HUDEP-2 (cell line): ENCODE measurements at regions not wholly inside any gene's neighbourhood (a gene's known extent, or its start where the extent isn't known, plus 50 kb on each side); places are given as distances from the start of the nearest gene placed in this dataset.

Experiments used
- DNase-seq, 76 experiments: peaks; one replicate each; lab custom pipeline; 2025; ENCODE audit not compliant: unreplicated experiment in 76 of 76; lab: John Stamatoyannopoulos, UW

DNA sequence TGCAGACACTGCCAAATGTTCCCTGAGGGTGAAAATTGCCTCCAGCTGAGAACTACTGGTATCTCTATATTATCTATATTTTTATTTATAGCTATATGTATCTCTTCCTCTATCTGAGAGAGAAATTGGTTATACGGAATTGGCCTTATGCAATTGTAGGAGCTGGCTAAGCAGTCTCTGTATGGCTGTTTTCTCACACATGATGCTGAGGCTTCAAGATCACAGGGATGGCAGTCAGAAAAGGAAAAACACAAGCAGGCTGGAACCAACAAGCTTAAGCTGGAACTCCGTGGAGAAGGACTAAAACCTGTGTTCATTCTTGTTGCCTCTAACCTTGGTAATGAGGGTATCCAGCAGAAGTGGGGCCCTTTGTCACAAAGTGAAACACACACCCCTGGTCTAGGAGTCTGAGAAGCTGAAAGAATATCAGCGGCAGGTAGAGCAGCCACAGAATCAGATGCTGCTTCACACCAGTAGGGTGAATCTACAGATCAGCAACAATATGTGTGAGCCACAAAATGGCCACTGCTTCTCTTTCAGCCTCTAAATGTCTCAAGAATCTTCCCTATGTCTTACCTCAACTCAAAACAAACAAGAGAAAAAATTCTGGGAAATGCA is 166.5 kb upstream of the PPP1R2C start:
- no peak for DNase-seq

DNA sequence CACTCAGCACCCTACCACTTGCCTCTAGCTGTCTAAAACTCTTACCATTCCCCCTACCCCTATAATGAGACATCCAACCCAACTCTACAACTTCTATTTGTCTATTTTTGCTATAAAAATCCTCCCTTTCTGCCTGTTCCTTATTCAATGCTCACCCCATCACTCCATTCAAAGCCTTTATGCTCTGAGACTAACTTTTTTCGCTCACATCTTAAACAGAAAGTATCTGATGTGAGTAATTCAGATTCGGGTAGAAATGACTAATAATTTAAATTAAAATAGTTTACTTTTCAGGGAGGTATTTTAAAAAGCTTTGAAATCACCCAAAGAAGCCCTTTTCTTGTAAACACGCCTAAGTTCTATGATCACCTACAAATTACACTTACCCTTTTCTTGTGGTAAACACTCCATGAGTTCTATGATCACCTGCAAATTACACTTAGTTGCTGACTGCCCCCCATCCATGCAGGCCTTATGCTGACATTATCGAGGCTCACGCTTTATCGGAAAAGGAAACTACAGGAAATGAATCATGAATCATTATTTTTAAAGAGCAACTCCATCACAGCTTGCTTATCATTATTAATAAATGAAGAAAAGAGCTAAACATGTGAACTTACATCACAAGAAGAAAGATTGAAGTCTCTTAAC is 168.7 kb upstream of the PPP1R2C start:
- DNase-seq, result no peak

DNA sequence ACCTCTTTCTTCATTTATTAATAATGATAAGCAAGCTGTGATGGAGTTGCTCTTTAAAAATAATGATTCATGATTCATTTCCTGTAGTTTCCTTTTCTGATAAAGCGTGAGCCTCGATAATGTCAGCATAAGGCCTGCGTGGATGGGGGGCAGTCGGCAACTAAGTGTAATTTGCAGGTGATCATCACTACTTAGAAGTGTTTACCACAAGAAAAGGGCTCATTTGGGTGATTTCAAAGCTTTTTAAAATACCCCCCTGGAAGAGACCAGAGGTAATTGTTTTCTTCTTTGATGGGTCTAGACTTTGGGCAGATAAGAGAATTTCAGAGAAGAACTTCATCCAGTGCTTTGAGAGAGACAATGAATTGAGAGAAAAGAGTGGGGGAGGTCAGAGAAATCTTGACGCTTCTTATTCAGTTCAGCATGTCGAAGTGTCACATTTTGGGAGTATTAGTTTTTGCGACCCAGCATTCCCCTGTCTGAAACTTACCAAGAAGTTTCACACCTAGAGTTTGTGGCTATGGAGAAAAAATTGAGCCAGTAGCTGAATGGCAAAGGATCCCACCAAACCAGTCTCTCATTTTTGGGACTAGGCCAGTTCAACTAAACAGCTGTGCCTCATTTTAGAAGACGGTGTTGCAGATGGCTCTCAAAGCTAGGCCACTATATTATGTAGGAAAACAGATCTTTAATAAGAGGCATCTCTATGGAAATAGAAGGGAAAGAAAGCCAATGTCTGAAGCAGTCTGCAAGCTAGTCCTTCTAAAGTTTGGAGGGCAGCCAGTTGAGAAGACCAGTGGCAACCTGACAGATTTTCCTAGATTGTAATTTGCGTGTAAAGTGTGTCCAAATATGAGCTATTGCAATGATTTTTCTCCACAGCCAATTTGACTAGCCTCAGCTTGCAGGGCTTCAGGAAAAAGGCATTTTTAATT is 171.0 kb upstream of the PPP1R2C start:
- DNase-seq, result no peak

DNA sequence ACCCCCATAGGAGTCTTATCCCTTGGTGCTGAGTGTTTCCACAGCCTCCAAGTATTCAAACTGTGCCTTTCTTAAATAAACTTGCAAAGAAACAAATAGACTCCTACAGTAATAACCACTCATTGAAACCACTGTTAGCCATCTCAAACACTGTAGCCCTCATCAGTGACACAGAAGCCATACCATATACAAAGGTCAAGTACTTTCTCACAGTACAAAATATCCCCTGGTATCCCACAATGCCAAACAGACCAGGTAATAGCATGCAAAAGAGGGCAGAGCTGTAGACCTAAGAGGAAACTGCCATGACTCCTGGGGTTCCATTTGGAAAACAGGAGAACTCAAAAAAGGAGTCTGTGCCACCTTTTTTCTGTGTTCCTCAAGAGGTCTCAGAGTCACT is 173.8 kb upstream of the PPP1R2C start:
- no peak for DNase-seq

DNA sequence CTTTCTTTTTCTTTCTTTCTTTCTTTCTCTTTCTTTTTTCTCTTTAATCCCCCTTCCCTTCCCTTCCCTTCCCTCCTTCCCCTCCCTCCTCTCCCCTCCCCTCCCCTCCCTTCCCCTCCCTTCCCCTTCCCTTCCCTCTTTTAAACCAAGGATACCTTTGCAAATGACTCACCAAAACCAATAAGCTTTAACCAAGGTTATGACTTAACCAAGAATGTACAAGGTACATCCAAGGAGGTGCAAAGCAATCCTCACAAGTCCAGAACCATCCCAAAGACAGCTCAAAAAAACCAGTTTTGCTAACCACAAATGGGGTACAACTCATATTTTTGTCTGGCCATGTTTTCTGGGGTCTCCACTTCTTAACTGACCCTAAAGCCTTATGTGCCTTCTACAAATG is 174.7 kb upstream of the PPP1R2C start:
- no peak for DNase-seq

DNA sequence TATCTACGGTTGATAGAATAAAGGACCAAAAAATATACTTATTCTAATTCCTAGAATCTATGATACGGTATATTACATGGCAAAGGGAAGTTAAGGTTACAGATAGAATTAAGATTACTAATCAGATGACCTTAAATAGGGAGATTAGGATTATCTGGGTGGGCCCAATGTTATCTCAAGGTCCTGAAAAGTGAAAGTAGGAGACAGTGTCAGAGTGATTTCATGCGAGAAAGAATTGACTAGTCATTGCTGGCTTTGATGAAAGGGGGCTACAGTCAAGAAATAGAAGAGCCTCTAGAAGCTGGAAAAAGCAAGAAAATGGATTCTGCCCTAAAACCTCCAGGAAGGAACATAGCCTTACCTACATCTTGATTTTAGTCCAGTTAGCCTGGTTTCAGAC is 176.9 kb upstream of the PPP1R2C start:
- DNase-seq, result no peak

DNA sequence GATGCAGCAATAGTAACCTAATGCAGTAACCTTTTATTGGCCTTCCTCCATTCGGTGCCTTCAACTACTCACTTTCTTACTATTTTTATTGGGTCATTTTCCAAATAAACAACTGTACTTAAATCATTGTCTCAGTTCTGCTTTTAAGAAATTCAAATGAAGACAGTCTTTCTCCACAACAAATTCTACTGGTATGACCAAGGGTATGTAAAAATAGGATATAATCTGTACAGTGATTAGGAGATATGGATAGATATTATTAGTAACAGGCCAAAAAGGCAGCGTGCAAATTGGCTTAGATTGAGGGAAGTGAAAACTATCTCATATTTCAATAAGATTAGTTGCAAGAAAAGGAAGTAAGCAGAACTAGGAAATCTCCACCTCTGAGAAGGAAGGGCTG is 177.4 kb upstream of the PPP1R2C start:
- DNase-seq, result no peak

DNA sequence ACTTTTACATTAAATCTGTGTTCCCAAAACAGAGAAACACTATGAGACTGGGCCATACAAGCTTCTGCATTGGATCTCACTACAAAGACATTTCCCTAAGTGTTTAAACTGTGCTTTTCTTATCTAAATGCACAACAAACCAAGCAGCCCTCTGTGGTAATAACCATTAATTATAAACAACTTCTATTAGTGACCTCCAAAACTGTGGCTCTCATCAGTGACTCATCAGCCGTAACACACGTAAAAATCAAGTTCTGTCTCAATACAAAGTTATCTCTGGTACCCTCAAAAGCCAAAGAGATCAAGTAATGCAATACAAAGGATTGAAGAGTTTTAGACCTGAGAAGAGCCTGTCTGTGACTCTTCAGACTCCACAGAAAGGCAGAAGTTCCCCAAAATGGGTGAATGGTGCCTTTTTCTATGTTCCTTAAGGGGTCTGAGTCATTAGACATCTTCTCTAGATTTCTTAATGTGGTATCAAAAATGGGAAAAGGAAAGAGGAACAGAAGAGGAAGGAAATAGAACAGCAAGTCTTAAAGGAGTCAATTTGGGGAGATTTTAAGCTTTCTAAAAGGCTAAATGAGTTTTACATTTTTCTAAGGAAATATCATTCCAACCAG is 189.8 kb upstream of the PPP1R2C start:
- DNase-seq, result no peak

DNA sequence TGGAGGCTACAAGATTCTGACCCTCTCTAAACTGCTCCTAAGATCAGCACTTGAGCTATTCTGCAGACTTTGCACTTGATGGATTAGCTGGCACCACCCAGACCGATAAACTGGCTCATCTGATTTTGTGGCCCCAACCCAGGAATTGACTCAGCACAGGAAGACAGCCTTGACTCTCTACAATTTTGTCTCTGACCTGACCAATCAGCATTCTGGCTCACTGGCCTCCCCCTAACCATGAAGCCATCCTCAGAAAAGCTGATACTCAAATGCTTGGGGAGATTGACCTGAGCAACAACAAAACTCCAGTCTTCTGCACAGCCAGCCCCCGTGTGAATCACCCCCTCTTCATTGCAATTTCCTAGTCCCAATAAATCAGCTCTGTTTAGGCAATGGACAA is 195.4 kb upstream of the PPP1R2C start:
- peak in 19 of 76 experiments; percentile 0 to 45 (median 5) for DNase-seq

DNA sequence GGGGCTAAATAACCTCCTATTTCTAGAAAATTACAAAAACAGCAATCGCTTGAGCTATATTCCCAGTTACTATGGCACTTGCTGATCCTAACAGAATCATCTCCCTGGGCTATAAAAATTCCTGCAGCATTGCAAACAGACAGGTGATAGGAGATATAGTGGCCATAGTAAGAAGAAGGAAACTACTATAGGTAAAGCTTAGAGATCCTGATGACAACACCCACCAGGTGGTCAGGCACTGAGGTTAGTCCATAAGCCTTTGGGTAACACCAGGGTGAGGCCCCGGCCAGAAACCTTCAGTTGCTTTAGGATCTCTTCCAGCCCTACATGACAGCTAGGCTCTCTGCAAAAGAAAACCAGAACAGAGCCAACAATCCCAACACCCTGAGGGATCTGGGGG is 197.9 kb upstream of the PPP1R2C start:
- peak in 1 of 76 experiments; percentile 0 for DNase-seq

DNA sequence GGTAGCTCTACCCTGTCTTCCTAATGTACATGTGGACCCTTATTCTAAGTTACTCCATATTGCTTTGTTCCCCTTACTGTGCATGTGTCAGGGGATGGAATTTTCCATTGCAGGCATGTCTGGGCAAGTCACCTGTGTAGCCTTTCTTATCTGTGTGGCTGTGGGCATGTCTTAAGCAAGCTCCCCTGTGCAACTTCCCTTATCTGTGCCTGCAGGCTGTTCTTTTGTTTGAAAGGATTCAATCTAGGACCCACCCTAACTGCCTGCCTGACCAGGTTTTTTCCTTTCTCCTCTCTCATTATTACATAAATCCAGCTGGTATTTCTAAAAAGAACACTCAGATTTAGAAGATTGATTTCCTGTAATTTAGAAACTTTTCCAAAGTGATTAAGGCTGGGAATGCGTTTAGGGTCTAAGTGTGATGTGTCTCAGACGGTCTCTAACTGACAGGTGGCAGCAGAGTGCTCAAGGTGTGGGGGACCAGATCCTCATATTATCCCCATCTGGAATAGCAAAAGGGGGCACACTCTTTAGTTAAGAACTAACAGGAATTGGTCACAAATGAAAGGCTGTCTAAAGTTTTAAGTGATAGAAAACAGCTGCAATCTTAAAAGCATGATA is 198.9 kb upstream of the PPP1R2C start:
- DNase-seq, result peak in 63 of 76 experiments; percentile 0 to 72 (median 22)

DNA sequence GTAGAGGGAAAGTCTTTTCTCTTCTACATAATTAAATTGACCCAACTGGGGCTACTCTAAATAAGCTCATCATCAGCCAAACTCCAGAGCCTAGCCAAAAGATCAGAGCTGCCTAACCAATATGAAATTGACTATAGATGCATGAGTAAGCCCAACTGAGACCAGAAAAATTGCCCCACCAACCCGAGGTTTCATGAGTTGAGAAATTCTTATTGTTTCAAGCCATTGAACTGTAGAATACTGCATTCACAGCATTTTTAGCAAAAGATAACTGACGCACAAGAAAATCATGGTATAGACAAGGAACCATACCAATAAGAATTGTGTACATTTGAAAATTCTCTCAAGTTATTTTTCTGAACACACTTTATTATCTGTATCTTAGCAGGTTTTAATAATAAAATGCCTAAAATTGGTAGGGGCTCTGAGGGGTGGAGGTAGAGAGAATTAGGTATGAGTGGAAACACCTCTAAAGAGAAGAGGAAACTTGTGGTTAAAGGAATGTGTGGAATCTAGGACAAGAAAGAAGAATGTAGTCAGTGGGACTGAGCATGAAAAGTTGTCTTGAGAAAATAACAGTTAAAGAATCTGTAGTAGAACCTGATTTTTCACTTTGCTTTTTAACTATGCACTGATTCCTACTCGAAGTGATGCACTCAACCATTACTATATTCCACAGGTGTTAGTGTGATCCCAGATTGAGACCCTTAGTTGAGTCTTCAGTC is 200.9 kb upstream of the PPP1R2C start:
- DNase-seq, result no peak

DNA sequence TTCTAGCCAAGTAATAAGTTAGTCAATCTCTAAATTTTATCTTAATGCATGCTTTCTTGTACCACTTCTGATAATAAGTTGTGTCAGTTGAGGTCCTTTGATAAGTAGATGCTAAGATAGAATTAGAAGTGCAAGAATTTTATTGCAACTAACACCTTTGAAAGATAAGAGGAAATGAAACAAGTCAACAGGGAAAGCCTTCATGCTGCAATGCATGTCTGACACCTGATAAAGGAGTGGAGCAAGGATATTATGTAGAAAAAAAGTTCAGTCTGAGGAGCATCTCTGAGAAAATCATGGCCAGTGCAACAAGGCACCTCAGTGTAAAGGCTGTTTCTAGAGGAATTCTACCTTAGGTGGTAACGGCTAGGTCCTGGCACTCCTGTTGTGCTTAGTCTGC is 210.7 kb upstream of the PPP1R2C start:
- DNase-seq, result no peak

DNA sequence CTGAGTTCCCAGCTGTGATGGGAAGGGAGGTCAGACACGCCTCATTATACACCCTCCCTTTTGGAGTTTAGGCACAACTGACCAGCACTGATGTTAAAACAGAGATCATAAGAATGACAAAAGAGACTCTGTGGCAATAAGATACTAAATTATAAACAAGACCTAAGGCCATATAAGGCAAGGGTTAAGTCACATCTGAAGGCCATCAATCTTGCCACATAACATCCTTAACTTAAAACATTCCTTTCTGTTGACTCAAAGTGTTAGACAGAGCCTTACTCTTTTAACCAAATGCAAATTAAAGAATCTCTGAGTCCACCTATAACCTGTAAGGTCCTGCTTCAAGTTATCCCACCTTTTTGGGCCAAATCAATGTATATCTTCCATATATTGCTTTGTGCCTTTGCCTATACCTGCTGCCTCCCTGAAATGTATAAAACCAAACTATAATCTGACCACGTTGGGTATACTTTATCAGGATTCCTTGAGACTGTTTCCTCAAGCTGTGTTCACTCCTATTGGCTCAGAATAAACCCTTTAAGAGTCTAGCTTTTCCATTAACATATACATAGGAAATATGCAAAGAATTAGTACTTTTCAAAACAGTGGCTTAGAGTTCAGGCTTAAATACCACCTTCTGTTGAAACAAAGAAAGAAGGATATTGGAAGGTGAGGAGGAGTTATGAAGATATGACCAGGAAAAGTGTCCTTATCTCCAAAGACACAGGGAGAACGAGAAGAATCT is 214.4 kb upstream of the PPP1R2C start:
- no peak for DNase-seq

DNA sequence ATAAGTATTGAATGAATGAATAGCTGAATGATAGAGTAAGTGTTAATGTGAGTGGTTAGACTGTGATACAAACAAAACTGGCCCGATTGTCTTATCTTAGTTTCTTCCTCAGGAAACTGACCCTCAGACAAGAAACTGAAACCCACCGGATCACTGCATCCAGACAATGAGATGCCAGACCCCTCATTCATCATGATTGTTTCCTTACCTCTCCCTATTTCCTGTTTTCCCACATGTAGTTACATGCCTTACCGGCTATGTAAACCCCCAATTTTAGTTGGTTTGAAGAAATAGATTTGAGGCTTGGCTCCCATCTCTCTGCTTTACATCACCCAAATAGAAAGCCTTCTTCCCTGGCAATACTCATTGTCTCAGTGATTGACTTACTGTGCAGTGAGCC is 218.9 kb upstream of the PPP1R2C start:
- no peak for DNase-seq

DNA sequence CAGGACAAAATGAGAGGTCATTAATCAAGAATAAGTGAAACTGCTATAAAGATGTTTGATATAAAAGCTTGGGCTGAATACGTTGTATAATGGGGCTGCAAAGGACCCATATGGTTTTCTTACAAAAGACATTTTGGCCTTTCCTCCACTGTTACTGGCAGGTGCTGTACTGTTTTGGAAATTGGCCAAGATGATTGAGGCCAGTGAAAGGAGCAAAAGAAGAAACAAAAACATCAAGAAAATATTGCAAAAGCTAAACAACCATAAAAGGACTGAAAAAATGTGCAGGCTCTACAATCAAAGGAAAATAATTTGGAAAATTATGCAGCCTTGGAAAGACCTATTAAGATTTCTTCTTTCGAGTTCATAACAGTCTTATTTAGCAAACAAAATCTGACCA is 222.2 kb upstream of the PPP1R2C start:
- DNase-seq, result no peak

DNA sequence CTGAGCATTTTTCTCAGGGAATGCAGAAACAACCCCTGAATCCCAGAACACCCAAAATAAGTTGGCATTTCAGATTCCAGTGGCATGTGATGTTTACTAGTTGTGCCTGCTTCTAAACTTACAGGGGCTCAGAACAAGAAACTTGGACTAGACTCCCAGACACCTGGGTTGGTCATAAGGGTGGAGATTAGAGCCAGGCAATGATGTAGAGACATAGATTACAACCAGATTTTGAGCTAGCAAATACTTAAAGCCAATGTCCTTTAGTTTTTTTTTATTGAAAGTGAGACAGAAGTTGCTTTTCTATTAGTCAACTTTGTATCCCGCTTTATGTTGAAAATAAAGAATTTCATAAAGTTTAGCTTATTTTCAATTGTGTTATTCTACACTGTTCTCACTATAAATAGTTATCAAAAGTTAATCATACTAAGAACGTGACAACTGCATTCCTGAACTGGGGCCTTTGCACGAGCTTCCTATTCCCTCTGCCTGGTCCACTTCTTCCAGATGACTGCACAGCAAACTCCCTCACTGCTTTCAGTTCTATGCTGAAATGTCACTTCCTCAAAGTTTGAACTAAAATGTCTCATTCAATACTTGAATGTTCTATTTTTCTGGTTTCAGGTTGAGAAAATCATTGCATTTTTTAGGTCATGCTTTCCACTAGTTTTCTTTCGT is 224.7 kb upstream of the PPP1R2C start:
- DNase-seq, result no peak

DNA sequence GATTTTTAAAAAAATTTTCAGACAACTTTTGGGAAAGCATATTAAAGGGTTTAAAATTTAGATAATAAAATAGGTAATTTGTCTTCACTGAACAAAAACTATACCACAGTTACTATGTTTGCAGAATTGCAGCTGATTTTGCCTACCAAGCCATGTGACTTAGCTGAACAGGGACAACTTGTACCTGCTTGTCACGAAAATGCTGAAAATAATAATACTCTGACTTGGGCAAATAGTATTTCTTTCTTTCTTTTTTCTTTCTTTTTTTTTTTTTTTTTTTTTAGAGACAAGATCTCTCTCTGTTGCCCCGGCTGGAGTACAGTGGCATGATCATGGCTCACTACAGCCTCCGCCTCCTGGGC is 225.2 kb upstream of the PPP1R2C start:
- DNase-seq, result no peak

DNA sequence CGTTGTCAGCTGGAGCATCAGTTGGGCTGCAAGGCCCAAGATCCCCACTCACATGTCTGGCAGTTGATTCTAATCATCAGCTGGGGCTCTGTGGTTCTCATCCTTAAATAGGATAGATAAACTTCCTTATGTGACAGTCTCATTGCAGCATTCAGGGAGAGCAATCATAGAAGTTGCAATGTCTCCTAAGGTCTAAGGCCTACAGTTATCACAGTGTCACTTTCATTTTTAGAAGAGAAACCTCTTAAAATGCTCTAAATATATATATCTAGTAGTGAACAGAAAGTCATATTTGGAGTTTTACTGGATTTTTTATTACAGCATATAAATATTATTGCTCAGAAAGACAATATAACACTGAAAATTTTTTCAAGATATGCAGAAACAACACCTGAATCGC is 226.0 kb upstream of the PPP1R2C start:
- peak in 1 of 76 experiments; percentile 0 for DNase-seq
